GM10266 (cell line): ENCODE measurements at regions not wholly inside any gene's neighbourhood (a gene's known extent, or its start where the extent isn't known, plus 50 kb on each side); places are given as distances from the start of the nearest gene placed in this dataset.

Experiments used
- DNase-seq: peaks from one replicate; pipeline ENCODE4 v3.0.0; 2012; ENCODE audit errors: extremely low spot score
- CTCF ChIP-seq: IDR thresholded peaks from 2 replicates; pipeline ENCODE4 v1.5.1; 2012; ENCODE audit warnings: mild to moderate bottlenecking, low read depth; ENCODE audit not compliant: control insufficient read depth, insufficient read depth; ENCODE audit errors: missing control alignments

- DNase-seq: no peak
- no peak for TF ChIP-seq CTCF
Observed at GRCh38 chr10:53260213-53260612, 487.6 kb upstream of the MBL2 start.

GRCh38 chr10:53256623-53257022 lies 484.0 kb upstream of the MBL2 start:
- DNase-seq: no peak
- TF ChIP-seq CTCF: no peak

- TF ChIP-seq CTCF: no peak
- no peak for DNase-seq
Observed at GRCh38 chr10:53255661-53256205, 483.1 kb upstream of the MBL2 start.

GRCh38 chr10:53253221-53253620 lies 480.6 kb upstream of the MBL2 start:
- no peak for DNase-seq
- no peak for TF ChIP-seq CTCF

- DNase-seq: no peak
- TF ChIP-seq CTCF: no peak
Observed at GRCh38 chr10:53239873-53240272, 467.3 kb upstream of the MBL2 start.

- TF ChIP-seq CTCF: no peak
- DNase-seq: no peak
Observed at GRCh38 chr10:53236941-53237340, 464.4 kb upstream of the MBL2 start.

- no peak for DNase-seq
- no peak for TF ChIP-seq CTCF
Observed at GRCh38 chr10:53233749-53234148, 461.2 kb upstream of the MBL2 start.
